ENCODE measurements at regions not wholly inside any gene's neighbourhood (a gene's known extent, or its start where the extent isn't known, plus 50 kb on each side); places are given as distances from the start of the nearest gene placed in this dataset.

DNA sequence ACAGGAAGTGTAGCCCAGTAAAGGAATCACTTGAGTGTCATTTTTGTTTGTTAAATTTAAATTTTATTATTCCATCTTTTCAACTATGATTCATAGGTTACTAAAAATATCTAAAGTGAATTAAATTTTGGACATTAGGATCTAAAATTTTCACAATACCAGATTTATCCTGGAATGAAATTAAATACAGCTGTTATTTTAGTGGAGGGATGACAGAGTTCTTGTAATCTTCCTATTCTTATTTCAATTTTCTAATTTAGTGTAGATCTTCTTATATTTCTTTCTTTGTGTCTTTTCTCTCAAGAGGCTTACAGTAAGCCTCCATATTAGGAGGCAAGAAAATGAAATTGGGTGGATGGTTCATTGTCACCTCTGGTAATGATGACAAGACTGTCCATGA is 167.9 kb upstream of the TNC start:
- Histone ChIP-seq H3K36me3 (no peaks in the 10 kb centered on the region), H3K27me3 (replicated peaks) (no peaks in the 10 kb centered on the region), H3K4me1 (replicated peaks) (peaks cover 7% of the 10 kb centered on the region; the same call in 1 of the 2 replicates), H3K27ac (no peak overlapping the region), H3K9me3 (replicated peaks) (no peaks in the 10 kb centered on the region), H3K4me3 (no peak overlapping the region)
- no peak for DNase-seq (ENCODE audit: low read depth in 1 of 2, low spot score in 2 of 2)

DNA sequence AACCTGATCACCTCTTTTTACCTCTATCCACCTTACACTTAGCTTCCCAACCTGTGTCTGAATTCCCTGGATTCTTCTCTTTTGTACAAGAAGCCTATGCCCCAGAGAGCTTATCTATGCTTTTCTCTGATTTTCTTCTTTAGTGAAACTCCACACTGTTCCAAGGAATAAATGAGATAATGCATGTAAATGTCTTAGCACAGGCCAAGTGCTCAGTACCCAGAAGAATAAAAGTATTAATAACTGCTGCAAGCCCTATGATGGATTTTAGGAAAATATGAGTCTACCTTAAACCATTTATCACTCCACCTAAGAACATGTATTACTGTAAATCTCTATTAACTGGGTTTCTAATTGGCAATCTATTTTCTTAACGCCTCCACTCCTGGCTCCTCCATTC is 168.5 kb upstream of the TNC start:
- Histone ChIP-seq H3K27ac (no peak overlapping the region), H3K27me3 (replicated peaks) (no peaks in the 10 kb centered on the region), H3K9me3 (replicated peaks) (no peaks in the 10 kb centered on the region), H3K36me3 (no peaks in the 10 kb centered on the region), H3K4me3 (no peak overlapping the region), H3K4me1 (replicated peaks) (peaks cover 7% of the 10 kb centered on the region; the same call in 1 of the 2 replicates)
- DNase-seq (ENCODE audit: low read depth in 1 of 2, low spot score in 2 of 2), result no peak

DNA sequence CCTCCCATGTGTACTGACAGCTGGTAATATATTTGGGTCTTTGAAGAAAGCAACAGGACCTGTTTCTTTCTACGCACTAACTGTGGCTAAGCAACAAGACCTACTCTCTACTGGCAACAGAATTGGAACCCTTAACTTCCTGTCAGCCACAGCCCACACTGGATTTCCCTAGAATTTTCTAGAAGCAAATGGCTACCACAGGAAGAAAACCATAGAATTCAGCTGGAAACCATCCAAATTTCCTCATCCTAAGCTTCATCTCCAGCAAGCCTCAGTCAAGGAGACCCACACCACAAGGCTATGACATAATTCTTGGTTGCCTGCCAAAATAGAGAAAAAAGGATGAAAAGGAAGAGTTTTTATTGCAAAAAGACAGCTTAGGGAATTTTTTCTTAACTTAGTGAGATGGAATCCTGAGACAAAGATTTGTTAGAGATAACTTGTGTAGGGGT is 171.8 kb upstream of the TNC start:
- no peak overlapping the region for H3K4me3 ChIP-seq
- no peaks in the 10 kb centered on the region for H3K36me3 ChIP-seq
- H3K4me1 ChIP-seq (replicated peaks), result peaks cover 29% of the 10 kb centered on the region
- no peaks in the 10 kb centered on the region for H3K27me3 ChIP-seq (replicated peaks)
- H3K27ac ChIP-seq, result no peak overlapping the region
- no peaks in the 10 kb centered on the region for H3K9me3 ChIP-seq (replicated peaks)
- DNase-seq (ENCODE audit: low read depth in 1 of 2, low spot score in 2 of 2), result peak in 1 of 2 experiments; percentile 57

DNA sequence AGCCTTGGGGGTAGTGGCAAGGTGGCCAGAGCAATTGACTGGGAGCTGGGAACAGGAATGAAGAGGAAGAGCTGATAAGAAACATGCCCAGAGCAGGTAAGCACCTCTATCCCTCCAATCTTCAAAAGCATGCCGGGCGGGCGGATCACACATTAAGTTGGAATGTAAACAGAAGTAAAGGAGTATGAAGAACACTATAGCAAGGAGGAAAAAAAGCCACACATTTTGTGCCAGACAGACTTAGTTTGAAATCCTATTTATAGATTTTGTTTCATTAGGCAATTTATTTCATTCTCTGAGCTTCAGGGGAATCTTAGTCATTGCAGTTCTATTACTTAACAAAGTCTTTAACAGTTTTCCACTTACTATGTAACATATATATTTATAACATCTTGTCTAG is 173.9 kb upstream of the TNC start:
- Histone ChIP-seq H3K27ac (peak overlapping the region; percentile 26), H3K27me3 (replicated peaks) (no peaks in the 10 kb centered on the region), H3K4me3 (no peak overlapping the region), H3K4me1 (replicated peaks) (peaks cover 30% of the 10 kb centered on the region), H3K36me3 (no peaks in the 10 kb centered on the region), H3K9me3 (replicated peaks) (no peaks in the 10 kb centered on the region)
- peak; percentile 44 for DNase-seq (ENCODE audit: low read depth in 1 of 2, low spot score in 2 of 2)

DNA sequence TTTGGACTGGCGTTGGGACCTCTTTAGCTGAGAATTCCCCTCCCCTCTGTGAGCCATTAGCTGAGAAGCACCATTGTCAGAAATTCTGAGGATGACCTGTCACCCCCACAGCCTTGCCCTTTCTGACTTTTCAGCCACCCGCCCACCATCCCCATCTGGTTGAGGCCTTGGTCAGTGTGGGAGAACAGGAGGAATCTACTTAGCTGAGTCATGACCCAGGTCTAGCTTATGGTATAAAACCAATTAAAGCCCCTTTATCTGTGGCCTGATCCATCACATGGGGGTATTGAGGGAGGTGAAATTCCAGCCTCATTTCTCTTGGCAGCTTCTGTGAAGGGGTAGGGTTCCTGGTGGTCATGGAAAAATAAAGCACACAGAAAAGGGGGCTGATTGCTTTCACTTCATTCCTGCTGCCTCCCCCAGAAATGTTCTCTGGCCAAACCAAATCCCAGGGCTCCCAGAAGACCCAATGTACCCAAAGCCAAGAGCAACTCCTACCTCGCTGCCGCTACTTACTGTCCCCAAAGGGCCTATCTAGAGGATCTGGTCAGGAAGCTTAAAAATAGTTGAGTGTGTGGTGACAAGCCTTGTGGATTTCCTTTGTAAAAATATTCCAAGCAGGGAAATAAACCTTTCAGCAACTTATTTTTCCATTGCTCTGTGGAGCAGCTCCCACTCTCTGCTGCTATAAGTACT is 174.8 kb upstream of the TNC start:
- Histone ChIP-seq H3K4me3 (no peak overlapping the region), H3K4me1 (replicated peaks) (peaks cover 38% of the 10 kb centered on the region), H3K9me3 (replicated peaks) (no peaks in the 10 kb centered on the region; the same call in 1 of the 2 replicates), H3K27ac (peak overlapping the region; percentile 26), H3K36me3 (no peaks in the 10 kb centered on the region), H3K27me3 (replicated peaks) (no peaks in the 10 kb centered on the region)
- peak; percentile 34 to 42 for DNase-seq (ENCODE audit: low read depth in 1 of 2, low spot score in 2 of 2)

DNA sequence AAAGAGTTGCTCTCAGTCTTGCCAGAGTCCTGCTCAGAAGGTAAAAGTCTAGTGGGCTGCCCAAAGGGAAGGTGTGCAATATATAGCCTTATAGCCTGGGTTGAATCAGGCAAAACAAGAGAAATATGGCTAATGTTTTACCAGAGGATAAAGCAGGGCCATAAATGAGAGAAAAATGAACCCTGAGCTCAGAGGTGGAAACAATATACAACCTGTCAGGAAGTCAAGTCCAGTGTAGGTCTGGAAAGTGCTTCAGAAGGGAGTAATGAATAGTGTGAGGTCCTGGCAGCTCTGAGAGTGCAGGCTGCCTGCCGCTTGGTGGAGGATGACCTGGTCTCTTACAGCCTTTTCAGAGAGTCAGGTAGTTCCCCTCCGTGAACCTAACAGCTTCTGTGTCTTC is 177.8 kb upstream of the TNC start:
- H3K9me3 ChIP-seq (replicated peaks), result no peaks in the 10 kb centered on the region; the same call in 1 of the 2 replicates
- DNase-seq (ENCODE audit: low read depth in 1 of 2, low spot score in 2 of 2), result no peak
- no peaks in the 10 kb centered on the region for H3K27me3 ChIP-seq (replicated peaks)
- no peak overlapping the region for H3K4me3 ChIP-seq
- H3K36me3 ChIP-seq, result no peaks in the 10 kb centered on the region
- no peak overlapping the region for H3K27ac ChIP-seq
- peaks cover 31% of the 10 kb centered on the region for H3K4me1 ChIP-seq (replicated peaks)

DNA sequence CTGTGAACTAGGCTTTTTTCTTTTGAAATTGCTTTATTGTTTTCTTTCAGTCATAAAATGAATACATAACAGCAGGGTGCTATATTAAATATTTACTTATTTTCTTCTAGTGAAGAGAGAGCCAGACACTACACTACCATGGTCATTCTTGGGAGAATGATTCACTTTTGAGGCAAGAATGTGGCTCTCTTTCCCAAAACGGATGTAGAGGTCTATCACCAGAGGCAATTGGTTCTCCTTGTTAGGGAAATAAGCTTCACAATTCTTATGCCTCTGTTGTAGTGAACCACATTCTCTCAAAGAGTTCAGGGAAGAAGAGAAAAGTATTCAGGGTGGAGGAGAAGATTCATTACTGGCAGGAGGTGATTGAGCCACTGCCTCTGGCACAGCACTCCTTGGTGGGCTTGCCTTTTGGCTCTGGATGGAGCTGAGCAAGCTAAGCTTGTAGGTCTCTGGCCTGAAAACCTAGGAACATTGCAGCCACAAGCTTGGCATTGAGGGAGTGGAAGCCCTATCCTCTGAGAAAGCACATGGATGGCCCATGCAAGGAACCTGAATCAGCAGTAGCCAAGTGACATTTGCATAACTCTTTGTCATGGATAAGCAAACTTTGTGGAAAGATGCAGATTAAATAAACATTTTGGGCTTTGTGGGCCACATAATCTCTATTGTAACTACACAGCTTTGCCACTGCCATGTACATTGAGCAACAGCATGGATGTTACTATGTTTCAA is 179.0 kb upstream of the TNC start:
- H3K36me3 ChIP-seq, result no peaks in the 10 kb centered on the region
- no peaks in the 10 kb centered on the region for H3K27me3 ChIP-seq (replicated peaks)
- no peaks in the 10 kb centered on the region; the same call in 1 of the 2 replicates for H3K9me3 ChIP-seq (replicated peaks)
- no peak overlapping the region for H3K27ac ChIP-seq
- peaks cover 26% of the 10 kb centered on the region for H3K4me1 ChIP-seq (replicated peaks)
- H3K4me3 ChIP-seq, result no peak overlapping the region
- DNase-seq (ENCODE audit: low read depth in 1 of 2, low spot score in 2 of 2), result peak in 1 of 2 experiments; percentile 12

DNA sequence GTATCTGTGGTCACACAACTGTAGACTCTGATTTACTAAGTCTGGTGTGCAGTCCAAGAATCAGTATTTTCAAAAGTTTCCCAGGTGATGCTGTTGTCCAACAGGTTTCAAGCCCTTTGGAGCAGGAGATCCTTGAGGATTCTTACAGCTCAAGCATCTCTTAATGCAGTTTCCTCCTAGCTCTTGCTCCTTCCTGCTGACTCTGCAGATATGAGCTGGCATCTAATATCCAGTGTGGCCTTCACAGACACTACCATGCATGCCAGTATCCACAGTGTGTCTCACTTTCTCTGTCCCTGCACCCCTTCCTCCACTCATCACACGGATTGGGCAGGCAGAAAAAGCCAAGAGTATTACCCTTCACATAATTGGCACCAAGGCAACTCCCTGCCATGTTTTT is 182.2 kb upstream of the TNC start:
- Histone ChIP-seq H3K27me3 (replicated peaks) (no peaks in the 10 kb centered on the region), H3K4me1 (replicated peaks) (peaks cover 9% of the 10 kb centered on the region; the same call in 1 of the 2 replicates), H3K36me3 (no peaks in the 10 kb centered on the region), H3K9me3 (replicated peaks) (no peaks in the 10 kb centered on the region; the same call in 1 of the 2 replicates), H3K4me3 (no peak overlapping the region), H3K27ac (no peak overlapping the region)
- DNase-seq (ENCODE audit: low read depth in 1 of 2, low spot score in 2 of 2), result no peak

DNA sequence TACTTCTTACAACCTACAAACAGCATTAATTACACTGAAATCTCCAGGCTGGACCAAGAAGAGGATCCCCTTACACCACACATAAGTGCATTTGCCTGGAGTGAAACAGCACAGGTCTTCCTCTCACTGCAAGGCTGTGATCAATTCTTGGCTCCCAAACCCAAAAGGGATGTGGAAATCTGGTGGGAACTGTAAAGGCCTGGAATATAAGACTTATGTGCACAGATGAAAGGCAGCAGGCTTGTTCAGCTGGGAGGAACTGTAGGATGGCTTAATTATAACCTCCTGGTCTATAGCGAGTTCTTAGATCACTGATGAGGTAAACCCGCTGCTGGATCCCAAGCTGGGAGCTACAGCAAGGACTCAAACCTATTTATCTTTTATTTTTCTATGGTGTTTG is 182.9 kb upstream of the TNC start:
- Histone ChIP-seq H3K27ac (no peak overlapping the region), H3K9me3 (replicated peaks) (no peaks in the 10 kb centered on the region; the same call in 1 of the 2 replicates), H3K36me3 (no peaks in the 10 kb centered on the region), H3K4me1 (replicated peaks) (peaks cover 9% of the 10 kb centered on the region; the same call in 1 of the 2 replicates), H3K4me3 (no peak overlapping the region), H3K27me3 (replicated peaks) (no peaks in the 10 kb centered on the region)
- no peak for DNase-seq (ENCODE audit: low read depth in 1 of 2, low spot score in 2 of 2)

DNA sequence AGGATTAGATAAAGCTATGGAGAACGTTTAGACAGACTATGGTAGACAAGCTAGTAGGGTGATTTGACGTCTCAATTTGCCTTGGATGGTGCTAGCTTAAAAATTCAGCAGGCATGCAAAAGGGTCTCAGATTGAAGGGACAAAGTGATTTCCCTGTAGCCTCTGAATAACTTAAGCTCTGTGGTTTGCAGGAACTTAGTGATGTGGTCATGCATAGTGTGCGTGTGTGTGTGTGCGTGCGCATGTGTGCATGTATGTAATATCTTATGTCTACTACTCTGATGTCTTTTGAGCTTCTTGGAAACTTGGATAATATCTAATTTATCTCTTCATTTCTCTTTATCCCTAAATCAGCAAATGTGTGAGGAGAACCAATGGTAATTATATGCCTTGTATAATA is 183.6 kb upstream of the TNC start:
- DNase-seq (ENCODE audit: low read depth in 1 of 2, low spot score in 2 of 2), result no peak
- H3K27ac ChIP-seq, result no peak overlapping the region
- H3K4me3 ChIP-seq, result no peak overlapping the region
- no peaks in the 10 kb centered on the region; the same call in 1 of the 2 replicates for H3K9me3 ChIP-seq (replicated peaks)
- no peaks in the 10 kb centered on the region for H3K27me3 ChIP-seq (replicated peaks)
- H3K36me3 ChIP-seq, result no peaks in the 10 kb centered on the region
- H3K4me1 ChIP-seq (replicated peaks), result peaks cover 9% of the 10 kb centered on the region; the same call in 1 of the 2 replicates

DNA sequence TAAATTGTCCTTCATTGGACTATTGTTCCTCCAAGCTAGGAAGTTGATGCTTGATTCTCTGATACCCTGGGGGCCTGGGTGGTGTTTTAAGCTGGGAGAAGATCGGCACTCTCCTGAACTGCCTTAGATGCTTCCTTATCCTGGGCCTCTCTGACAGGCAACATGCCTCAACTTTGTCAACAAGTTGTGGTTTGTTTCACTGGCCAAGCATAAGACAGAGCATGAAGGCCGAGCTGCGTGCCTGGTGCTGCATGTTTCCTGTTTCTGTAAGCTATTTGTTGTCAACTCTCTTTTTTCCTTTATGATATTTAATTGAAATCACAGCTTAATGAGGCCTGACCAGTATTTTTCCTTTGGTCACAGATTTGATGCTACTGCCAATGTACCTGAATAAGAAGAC is 187.6 kb upstream of the TNC start:
- Histone ChIP-seq H3K4me3 (no peak overlapping the region), H3K36me3 (no peaks in the 10 kb centered on the region), H3K4me1 (replicated peaks) (no peaks in the 10 kb centered on the region), H3K27me3 (replicated peaks) (no peaks in the 10 kb centered on the region), H3K9me3 (replicated peaks) (no peaks in the 10 kb centered on the region), H3K27ac (no peak overlapping the region)
- no peak for DNase-seq (ENCODE audit: low read depth in 1 of 2, low spot score in 2 of 2)

DNA sequence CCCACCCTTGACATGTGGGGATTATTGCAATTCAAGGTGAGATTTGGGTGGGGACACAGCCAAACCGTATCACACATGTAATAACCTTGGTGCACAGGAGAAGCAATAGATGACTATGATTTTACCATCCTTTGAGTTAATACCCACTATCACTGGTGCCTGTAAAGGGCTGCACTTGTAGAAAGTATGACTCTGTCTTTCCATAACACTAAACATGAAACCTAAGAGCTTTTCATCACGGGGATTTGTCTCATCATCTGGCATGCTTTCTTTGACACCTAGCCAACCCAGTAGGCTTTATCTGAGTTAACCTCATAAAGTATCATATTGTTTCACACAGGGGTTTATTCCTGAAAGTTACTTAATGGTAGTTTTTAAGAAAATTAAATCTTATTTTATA is 188.9 kb upstream of the TNC start:
- Histone ChIP-seq H3K4me3 (no peak overlapping the region), H3K4me1 (replicated peaks) (no peaks in the 10 kb centered on the region), H3K27me3 (replicated peaks) (no peaks in the 10 kb centered on the region), H3K9me3 (replicated peaks) (no peaks in the 10 kb centered on the region), H3K36me3 (no peaks in the 10 kb centered on the region), H3K27ac (no peak overlapping the region)
- no peak for DNase-seq (ENCODE audit: low read depth in 1 of 2, low spot score in 2 of 2)

DNA sequence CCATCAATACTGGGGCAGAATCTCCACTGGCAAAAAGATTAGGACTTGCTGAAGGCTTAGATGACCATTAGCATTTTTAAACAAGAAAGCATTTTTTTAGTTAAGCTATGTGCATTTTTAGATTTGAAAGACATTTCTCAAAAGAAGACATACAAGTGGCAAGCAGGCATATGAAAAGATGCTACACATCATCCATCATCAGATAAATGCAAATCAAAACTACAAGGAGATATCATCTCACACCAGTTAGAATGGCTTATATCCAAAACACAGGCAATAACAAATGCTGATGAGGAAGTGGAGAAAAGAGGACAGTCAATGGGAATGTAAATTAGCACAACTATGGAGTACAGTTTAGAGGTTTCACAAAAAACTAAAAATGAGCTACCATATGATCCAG is 195.6 kb upstream of the TNC start:
- no peaks in the 10 kb centered on the region for H3K9me3 ChIP-seq (replicated peaks)
- no peaks in the 10 kb centered on the region for H3K27me3 ChIP-seq (replicated peaks)
- no peak overlapping the region for H3K4me3 ChIP-seq
- H3K36me3 ChIP-seq, result no peaks in the 10 kb centered on the region
- no peak overlapping the region for H3K27ac ChIP-seq
- no peaks in the 10 kb centered on the region for H3K4me1 ChIP-seq (replicated peaks)
- DNase-seq (ENCODE audit: low read depth in 1 of 2, low spot score in 2 of 2), result no peak

DNA sequence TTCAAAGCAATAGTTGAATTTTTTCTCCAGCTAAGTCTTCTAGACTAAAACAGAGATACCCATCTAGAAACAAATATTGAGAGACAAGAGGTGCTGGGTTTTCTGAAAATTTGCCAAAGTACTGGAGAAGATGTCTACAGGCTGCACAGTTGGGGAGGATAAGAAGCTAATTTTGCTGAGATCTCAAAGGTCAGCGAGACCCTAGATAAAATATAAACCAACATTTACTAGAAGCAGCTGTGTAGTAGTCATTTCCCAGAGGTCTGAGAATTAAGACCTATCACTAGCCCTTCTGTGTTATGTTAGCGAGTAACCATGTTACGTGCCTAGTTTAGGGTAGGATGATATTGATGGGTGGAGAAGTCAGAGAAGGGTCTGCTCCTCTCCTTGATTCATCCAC is 208.5 kb upstream of the TNC start:
- Histone ChIP-seq H3K9me3 (replicated peaks) (no peaks in the 10 kb centered on the region), H3K36me3 (no peaks in the 10 kb centered on the region), H3K4me1 (replicated peaks) (no peaks in the 10 kb centered on the region), H3K4me3 (no peak overlapping the region), H3K27me3 (replicated peaks) (no peaks in the 10 kb centered on the region), H3K27ac (no peak overlapping the region)
- DNase-seq (ENCODE audit: low read depth in 1 of 2, low spot score in 2 of 2), result no peak

All from SJSA1 (cell line).